Pancreas (tissue), 10 donors: ENCODE measurements at regions not wholly inside any gene's neighbourhood (a gene's known extent, or its start where the extent isn't known, plus 50 kb on each side); places are given as distances from the start of the nearest gene placed in this dataset.
"Not testable (repeated sequence)": the region's sequence is repeated elsewhere in the genome, so short reads cannot be mapped to it uniquely, and the experiment has no call there.

Experiments used
- ATAC-seq, 4 donors: fragments of 200-7000 bp; cut with Tn5 transposase; one replicate each; pipeline versions ENCODE4 v1.8.0 to v1.9.1; 2020; ENCODE audit warnings: mild to moderate bottlenecking in 4 of 4, moderate library complexity in 4 of 4
- DNase-seq, 6 donors: peaks; one replicate each; pipeline ENCODE4 v3.0.0-alpha.2; 2020
- FAIRE-seq: peaks from 2 replicates; lab custom pipeline; 2012; peaks lifted over from hg19 to GRCh38; lab: Jason Lieb, UNC
- H3K27ac ChIP-seq, 4 donors: fragments of 200-600 bp; sonication (generic); 1 replicate in 3 of 4; 2 replicates in 1 of 4; pipeline versions ENCODE4 v1.5.0 to v1.8.0; 2020
- H3K27me3 ChIP-seq, 4 donors: fragments of 200-600 bp; one replicate each; pipeline ENCODE4 v1.8.0; 2021
- H3K36me3 ChIP-seq, 3 donors: fragments of 200-600 bp; sonication (generic) in 1 of 3; one replicate each; pipeline versions ENCODE4 v1.5.0 to v1.8.0; 2020 to 2021
- H3K4me1 ChIP-seq, 3 donors: fragments of 200-600 bp; one replicate each; pipeline ENCODE4 v1.8.0; 2021
- H3K4me3 ChIP-seq, 4 donors: fragments of 200-600 bp; sonication (generic) in 2 of 4; one replicate each; pipeline versions ENCODE4 v1.5.0 to v1.8.0; 2020 to 2021
- H3K9me3 ChIP-seq, 4 donors: fragments of 200-600 bp; one replicate each; pipeline ENCODE4 v1.8.0; 2021
- WGBS, 2 donors: extraction: QIAGEN DNeasy Blood & Tissue Kit; methylation state at CpG; one replicate each; pipeline ENCODE4 v1.1.7; 2013; 5-methylcytosine and 5-hydroxymethylcytosine counted together
- intact Hi-C, 3 donors: fragments of 100-400 bp; cut with DNase I; formaldehyde crosslinking; loops; one replicate each; pipeline versions ENCODE4 v1.11.1 to v1.14.2; 2022
- TF ChIP-seq, protein P1 (sequence below), 4 donors: fragments of 200-600 bp; sonication (generic) in 3 of 4; IDR thresholded peaks; one replicate each; pipeline versions ENCODE4 v1.5.0 to v1.8.0; 2021; ENCODE audit warnings: antibody characterized with exemption in 4 of 4
- donor health status: healthy with polysubstance abuse.
- donor health status: DM: no; HTN: no; CAD: no; lungs with moderate emphysema.
- donor health status: DM: no; HTN: no; CAD: no.
- donor health status: control.
- donor health status: control.
- donor health status: Bipolar disorder and iron deficiency.
- donor health status: DM: yes; HTN: yes; CAD: no.
- donor health status: DM: no; HTN: no; CAD: no.
- donor health status: DM: no; HTN: no; CAD: no.
- donor health status: DM: yes; HTN: yes; CAD: no.

- DNase-seq: no peak
- Histone ChIP-seq H3K4me3 (no peak overlapping the region), H3K4me1 (no peaks in the 10 kb centered on the region), H3K36me3 (no peaks in the 10 kb centered on the region), H3K27ac (no peak overlapping the region), H3K27me3 (no peaks in the 10 kb centered on the region), H3K9me3 (no peaks in the 10 kb centered on the region)
- no peak for FAIRE-seq
- intact Hi-C loops: no loop called here
- TF ChIP-seq, protein P1, sequence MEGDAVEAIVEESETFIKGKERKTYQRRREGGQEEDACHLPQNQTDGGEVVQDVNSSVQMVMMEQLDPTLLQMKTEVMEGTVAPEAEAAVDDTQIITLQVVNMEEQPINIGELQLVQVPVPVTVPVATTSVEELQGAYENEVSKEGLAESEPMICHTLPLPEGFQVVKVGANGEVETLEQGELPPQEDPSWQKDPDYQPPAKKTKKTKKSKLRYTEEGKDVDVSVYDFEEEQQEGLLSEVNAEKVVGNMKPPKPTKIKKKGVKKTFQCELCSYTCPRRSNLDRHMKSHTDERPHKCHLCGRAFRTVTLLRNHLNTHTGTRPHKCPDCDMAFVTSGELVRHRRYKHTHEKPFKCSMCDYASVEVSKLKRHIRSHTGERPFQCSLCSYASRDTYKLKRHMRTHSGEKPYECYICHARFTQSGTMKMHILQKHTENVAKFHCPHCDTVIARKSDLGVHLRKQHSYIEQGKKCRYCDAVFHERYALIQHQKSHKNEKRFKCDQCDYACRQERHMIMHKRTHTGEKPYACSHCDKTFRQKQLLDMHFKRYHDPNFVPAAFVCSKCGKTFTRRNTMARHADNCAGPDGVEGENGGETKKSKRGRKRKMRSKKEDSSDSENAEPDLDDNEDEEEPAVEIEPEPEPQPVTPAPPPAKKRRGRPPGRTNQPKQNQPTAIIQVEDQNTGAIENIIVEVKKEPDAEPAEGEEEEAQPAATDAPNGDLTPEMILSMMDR (IDR thresholded peaks at IDR 0.05): no peak
- ATAC-seq: no peak
- WGBS, 2 donors: 55 to 68% methylated on average over 2 of the region's 2 CpGs
Observed at GRCh38 chr14:28982228-28982627, 215.6 kb downstream of the FOXG1 start.

DNA sequence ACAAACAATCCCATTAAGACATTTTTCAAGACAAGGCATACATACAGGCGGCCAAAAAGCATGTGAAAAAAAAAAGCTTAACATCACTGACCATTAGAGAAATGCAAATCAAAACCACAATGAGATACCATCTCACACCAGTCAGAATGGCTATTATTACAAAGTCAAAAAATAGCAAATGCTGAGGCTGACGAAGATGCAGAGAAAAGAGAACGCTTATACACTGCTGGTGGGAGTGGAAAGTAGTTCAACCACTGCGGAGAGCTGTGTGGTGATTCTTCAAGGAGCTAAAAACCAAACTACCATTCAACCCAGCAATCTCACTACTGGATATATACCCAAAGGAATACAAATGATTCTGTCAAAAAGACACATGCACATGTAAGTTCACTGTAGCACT lies 216.7 kb downstream of the FOXG1 start:
- Histone ChIP-seq H3K36me3 (no peaks in the 10 kb centered on the region), H3K4me3 (no peak overlapping the region), H3K27me3 (no peaks in the 10 kb centered on the region), H3K27ac (no peak overlapping the region), H3K9me3 (no peaks in the 10 kb centered on the region), H3K4me1 (no peaks in the 10 kb centered on the region)
- TF ChIP-seq, protein P1 (IDR thresholded peaks at IDR 0.05): no peak
- no peak for FAIRE-seq
- no peak for DNase-seq
- intact Hi-C loops: no loop called here
- WGBS, 2 donors: 55 to 64% methylated on average over 4 of the region's 4 CpGs
- no peak for ATAC-seq

DNA sequence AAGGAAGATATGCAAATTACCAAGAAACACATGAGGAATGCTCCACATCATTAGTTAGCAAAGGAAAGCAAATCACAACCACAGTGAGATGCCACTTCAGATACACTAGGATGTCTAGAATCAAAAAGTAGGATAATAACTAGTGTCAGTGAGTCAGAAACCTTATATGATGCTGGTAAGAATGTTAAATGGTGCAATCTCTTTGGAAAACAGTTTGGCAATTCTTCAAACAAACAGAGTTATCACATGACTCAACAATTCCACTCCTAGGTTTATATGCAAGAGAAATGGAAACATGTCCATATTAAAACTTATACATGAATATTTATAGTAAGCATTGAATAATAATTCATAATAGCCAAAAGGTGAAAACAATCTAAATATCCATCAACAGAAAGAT lies 220.9 kb downstream of the FOXG1 start:
- no peaks in the 10 kb centered on the region for H3K9me3 ChIP-seq
- no peaks in the 10 kb centered on the region for H3K4me1 ChIP-seq
- DNase-seq (no peak), FAIRE-seq (no peak), ATAC-seq (no peak)
- H3K36me3 ChIP-seq: no peaks in the 10 kb centered on the region
- H3K4me3 ChIP-seq: no peak overlapping the region
- intact Hi-C loops: no loop called here
- TF ChIP-seq, protein P1 (IDR thresholded peaks at IDR 0.05): no peak
- no peaks in the 10 kb centered on the region for H3K27me3 ChIP-seq
- no peak overlapping the region for H3K27ac ChIP-seq

GRCh38 chr14:28997196-28997595 lies 230.6 kb downstream of the FOXG1 start:
- intact Hi-C loops, H3K27ac ChIP-seq, H3K4me3 ChIP-seq, DNase-seq, ATAC-seq, H3K36me3 ChIP-seq, H3K4me1 ChIP-seq, H3K9me3 ChIP-seq, FAIRE-seq, H3K27me3 ChIP-seq: not testable (repeated sequence)
- WGBS, 2 donors: 51 to 65% methylated on average over 4 of the region's 4 CpGs

- no peaks in the 10 kb centered on the region for H3K9me3 ChIP-seq
- TF ChIP-seq, protein P1 (IDR thresholded peaks at IDR 0.05): no peak
- DNase-seq: no peak
- H3K4me1 ChIP-seq: no peaks in the 10 kb centered on the region
- no peak overlapping the region for H3K27ac ChIP-seq
- FAIRE-seq: no peak
- no peaks in the 10 kb centered on the region for H3K27me3 ChIP-seq
- no peaks in the 10 kb centered on the region for H3K36me3 ChIP-seq
- WGBS, 2 donors: 60 to 66% methylated on average over 1 of the region's 1 CpG
- no peak overlapping the region for H3K4me3 ChIP-seq
- intact Hi-C loops: no loop called here
- ATAC-seq: no peak
Observed at GRCh38 chr14:28999656-29000055, 233.1 kb downstream of the FOXG1 start.

GRCh38 chr14:29005647-29006046 lies 239.1 kb downstream of the FOXG1 start:
- no peaks in the 10 kb centered on the region for H3K36me3 ChIP-seq
- no peaks in the 10 kb centered on the region for H3K4me1 ChIP-seq
- no peaks in the 10 kb centered on the region for H3K27me3 ChIP-seq
- no peak for ATAC-seq
- no peak for FAIRE-seq
- no peak overlapping the region for H3K27ac ChIP-seq
- H3K9me3 ChIP-seq: no peaks in the 10 kb centered on the region
- TF ChIP-seq, protein P1 (IDR thresholded peaks at IDR 0.05): no peak
- WGBS, 2 donors: 77 to 84% methylated on average over 4 of the region's 4 CpGs
- no peak for DNase-seq
- H3K4me3 ChIP-seq: no peak overlapping the region
- intact Hi-C loops: no loop called here
